GM19035 (cell line): ENCODE measurements at regions not wholly inside any gene's neighbourhood (a gene's known extent, or its start where the extent isn't known, plus 50 kb on each side); places are given as distances from the start of the nearest gene placed in this dataset.

ENCODE experiments used
- ATAC-seq: cut with Tn5 transposase; IDR thresholded peaks from one replicate; pipeline ENCODE4 v1.9.1; 2021; ENCODE audit not compliant: unreplicated experiment

- no peak for ATAC-seq
Observed at GRCh38 chr2:226580403-226580802, 219.2 kb downstream of the IRS1 start.

- no peak for ATAC-seq
Observed at GRCh38 chr2:226579519-226579918, 220.1 kb downstream of the IRS1 start.

GRCh38 chr2:226578879-226579278, 220.7 kb downstream of the IRS1 start:
- no peak for ATAC-seq

DNA sequence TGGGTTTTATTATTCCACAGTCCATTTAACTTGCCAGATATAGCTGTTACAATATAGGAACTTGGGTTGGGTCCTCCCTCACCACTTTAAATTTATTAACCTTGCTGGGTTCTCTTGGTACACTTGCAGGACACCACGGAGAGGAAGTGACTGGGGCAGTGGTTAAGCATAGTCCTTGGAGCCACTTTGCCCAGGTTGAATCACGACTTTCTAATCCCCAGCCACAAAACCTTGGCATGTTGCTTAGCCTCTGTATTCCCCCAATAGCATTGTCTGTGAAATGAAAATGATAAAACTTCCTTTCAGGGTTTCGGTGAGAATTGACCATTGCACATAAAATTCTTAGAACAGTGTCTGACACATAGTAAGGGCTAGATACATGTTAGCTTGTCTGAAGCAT, 221.2 kb downstream of the IRS1 start:
- ATAC-seq, result no peak

DNA sequence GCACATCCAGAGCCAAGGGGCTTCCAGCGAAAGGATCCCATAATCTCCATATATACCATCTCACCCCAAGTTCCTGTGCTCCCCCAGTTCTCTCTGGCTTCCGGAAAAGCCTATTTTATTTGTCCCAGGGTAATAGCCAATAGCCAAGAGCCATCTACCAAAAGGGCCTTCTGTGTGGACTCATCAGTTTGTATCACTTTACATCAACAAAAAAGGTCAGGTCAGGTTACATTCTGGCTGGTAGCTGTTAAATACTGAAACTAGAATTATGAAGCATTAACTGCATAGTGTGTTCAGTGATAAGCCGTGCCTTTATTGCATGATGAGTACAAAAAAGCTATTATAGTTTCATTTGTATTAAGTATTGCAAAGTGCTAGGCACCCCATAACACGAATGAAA, 223.7 kb downstream of the IRS1 start:
- no peak for ATAC-seq

- no peak for ATAC-seq
Observed at GRCh38 chr2:226573158-226573557, 226.5 kb downstream of the IRS1 start.

GRCh38 chr2:226564667-226565066, 235.0 kb downstream of the IRS1 start:
- ATAC-seq, result no peak

- ATAC-seq, result no peak
Observed at GRCh38 chr2:226561962-226562361, 237.7 kb downstream of the IRS1 start.

DNA sequence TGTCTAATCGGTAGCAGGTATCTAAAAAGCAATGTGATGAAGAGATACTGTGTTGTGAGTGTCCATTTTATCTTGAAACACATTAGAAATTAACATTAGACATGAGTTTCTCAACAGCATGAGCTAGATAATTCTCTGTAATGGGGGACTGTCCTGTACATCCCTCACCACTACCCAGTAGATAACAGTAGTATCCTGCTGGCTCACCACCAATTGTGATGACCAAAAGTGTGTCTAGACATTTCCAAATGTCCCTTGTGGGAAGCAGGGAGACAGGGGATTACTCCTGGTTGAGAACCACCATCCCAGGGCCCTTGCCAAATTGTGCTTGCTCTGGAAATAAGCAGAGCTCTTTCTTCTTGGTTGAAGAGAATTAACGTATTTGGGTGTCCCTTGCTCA, 239.3 kb downstream of the IRS1 start:
- ATAC-seq, result no peak

- ATAC-seq, result no peak
Observed at GRCh38 chr2:226559536-226559935, 240.1 kb downstream of the IRS1 start.

GRCh38 chr2:226558418-226558817, 241.2 kb downstream of the IRS1 start:
- ATAC-seq, result no peak

- no peak for ATAC-seq
Observed at GRCh38 chr2:226556050-226556449, 243.6 kb downstream of the IRS1 start.

- ATAC-seq, result no peak
Observed at GRCh38 chr2:226554701-226555100, 244.9 kb downstream of the IRS1 start.

DNA sequence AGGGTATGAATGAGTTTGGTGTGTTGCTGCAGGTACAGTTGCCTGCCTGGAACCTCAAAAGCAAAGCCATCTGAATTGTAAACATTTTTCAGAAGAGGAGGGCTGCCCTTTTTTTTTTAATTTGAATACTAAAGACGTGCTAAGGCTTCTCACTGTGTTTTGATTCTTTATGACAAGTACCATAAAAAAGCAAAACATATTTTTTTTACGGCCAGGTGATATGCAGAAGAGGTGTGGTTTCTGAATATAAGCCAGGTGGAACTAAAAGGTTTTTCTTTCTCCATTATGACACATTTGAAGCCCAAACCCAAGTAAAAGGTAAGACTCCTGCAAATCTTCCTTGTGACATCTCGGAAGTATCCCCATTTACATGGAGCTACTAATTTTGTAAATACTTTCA, 246.3 kb downstream of the IRS1 start:
- ATAC-seq, result no peak

DNA sequence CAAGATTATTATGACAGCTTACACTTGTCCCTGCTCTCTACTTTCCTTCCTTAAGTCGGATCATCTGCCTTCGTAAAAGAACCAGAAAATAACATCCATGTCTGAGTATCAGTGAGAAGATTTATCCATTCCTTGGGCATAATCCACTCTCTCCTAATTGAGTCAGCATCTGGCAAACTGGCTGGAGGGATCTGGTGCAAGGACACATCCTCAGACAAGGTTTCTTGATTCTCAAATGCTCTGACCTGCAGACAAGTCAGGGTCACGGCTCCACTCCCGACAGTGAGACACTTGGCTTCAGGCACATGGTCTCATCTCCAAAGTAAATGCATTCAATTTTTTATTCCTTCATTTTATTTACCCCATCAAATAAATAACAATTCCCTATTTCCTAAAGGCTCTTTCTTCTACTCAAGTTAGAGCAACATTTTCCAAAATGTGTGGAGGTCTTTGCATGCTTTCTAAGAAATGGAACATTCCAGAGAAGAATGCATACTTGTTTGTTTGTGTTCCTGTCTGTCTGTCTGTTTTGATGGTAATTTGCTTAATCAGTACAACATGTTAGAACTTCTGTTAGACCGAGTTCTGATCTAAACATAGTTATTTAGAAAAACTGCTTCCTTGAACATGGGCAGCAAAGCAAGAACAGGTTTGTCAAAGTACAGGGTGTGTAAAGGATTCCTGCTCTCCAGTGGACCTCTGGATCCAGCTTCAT, 246.9 kb downstream of the IRS1 start:
- no peak for ATAC-seq

- ATAC-seq, result no peak
Observed at GRCh38 chr2:226551522-226552250, 247.9 kb downstream of the IRS1 start.

DNA sequence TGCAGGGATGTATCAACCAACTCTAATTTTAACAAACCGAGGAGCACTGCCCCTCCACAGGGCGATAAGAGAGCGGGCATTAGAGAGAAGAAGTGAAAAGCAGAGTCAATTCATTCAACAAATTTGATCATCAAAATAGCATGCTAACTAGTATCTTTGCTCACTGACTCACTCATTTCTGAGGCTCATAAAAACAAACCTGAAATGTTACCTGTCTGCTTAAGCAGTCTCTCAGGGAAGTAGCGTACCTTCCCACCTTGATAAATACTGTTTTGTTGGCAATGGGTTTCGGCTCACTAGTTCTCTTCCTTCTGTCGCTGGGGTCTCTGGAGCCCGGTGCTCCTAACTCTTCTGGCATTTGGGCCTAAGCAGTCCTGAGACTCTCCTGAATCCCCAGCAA, 248.8 kb downstream of the IRS1 start:
- ATAC-seq, result no peak

DNA sequence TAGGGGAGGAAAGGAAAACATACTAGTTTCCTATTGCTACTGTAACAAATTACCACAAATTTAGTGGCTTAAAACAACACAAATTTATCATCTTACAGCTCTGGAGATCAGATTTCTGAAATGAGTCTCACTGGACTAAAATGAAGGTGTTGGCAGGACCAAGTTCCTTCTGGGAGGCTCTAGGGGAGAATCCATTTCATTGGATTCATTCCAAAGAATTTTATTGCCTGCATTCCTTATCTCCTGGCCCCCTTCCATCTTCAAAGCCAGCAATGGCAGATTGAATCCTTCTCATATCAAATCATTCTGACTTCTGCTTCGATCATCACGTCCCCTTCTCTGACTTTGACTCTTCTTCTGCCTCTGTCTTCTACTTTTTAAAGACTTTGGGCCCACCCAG, 250.9 kb downstream of the IRS1 start:
- ATAC-seq, result no peak

DNA sequence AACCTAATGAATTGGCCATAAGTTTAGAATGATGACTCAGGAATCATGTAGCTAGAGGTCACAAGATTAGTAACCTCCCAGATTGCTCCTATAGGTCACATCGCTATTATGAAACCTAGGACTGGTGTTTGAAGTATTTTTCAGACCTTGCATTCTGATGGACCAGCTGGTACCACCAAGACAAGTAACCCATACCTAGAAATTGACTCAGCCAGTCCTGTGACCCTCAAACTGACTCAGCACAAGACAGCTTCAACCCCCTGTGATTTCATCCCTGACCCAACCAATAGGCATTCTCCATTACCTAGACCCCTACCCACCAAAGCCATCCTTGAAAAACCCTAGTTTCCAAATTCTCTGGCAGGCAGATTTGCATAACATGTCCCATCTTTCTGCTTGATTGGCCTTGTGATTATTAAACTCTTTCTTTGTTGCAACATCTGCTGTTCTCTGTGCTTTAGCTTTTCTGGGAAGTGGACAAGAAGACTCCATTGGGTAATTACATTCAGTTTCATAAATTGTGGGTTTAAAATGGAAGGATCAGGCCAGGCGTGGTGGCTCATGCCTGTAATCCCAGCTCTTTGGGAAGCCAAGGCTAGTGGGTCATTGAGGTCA, 254.9 kb downstream of the IRS1 start:
- no peak for ATAC-seq

DNA sequence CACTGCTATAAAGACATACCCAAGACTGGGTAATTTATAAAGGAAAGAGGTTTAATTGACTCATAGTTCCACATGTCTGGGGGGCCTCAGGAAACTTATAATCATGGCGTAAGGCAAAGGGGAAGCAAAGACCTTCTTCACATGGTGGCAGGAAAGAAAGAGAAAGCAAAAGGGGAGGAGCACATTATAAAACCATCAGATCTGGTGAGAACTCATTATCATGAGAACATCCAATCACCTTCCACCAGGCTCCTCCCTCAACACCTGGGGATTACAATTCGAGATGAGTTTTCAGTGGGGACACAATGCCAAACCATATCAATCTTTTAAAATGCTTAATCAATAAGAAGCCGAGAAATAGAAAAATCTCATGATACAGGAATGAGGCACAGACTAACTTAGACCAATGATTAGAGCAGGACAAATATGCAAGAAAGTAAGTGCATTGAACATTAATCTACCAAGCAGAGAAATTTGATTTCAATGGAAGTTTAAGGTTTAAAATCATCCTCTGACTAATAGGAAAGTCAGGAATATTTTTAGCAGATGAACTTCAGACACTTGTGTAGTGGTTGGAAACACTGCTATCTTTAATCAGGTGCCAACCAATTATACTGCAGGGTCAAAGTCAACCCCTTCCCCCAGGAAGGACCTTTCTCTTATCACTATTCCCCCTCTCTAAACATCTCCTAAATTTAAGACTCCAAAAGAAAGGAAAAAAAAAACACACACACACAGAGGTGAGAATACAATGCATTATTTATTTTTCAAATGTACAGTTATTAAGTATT, 259.2 kb downstream of the IRS1 start:
- ATAC-seq, result no peak

- no peak for ATAC-seq
Observed at GRCh38 chr2:226536410-226536809, 263.2 kb downstream of the IRS1 start.
